ENCODE measurements at regions not wholly inside any gene's neighbourhood (a gene's known extent, or its start where the extent isn't known, plus 50 kb on each side); places are given as distances from the start of the nearest gene placed in this dataset.

DNA sequence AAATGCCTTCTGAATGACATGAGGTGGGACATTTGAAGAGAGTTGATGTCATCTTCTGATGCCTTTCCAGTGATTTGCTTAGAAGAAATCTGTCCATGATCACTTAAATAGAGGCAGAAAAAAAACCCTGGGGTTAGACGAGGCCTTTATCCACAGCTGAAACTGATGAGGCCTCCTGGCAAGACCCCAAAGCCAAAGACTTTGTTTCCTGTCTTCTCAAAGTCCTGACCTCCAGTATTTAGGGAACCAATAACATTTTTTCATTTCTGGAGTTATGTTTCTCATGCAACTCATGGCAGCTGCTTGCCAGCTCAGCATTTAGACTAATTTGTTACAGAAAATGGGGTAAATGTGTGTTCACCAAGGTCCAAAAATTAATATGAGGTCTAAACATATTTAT, 248.0 kb upstream of the PRDM1 start:
- TF ChIP-seq, protein P1, sequence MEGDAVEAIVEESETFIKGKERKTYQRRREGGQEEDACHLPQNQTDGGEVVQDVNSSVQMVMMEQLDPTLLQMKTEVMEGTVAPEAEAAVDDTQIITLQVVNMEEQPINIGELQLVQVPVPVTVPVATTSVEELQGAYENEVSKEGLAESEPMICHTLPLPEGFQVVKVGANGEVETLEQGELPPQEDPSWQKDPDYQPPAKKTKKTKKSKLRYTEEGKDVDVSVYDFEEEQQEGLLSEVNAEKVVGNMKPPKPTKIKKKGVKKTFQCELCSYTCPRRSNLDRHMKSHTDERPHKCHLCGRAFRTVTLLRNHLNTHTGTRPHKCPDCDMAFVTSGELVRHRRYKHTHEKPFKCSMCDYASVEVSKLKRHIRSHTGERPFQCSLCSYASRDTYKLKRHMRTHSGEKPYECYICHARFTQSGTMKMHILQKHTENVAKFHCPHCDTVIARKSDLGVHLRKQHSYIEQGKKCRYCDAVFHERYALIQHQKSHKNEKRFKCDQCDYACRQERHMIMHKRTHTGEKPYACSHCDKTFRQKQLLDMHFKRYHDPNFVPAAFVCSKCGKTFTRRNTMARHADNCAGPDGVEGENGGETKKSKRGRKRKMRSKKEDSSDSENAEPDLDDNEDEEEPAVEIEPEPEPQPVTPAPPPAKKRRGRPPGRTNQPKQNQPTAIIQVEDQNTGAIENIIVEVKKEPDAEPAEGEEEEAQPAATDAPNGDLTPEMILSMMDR (IDR thresholded peaks at IDR 0.05): no peak
- TF ChIP-seq POLR2A (IDR thresholded peaks at IDR 0.05): no peak
- TF ChIP-seq POLR2AphosphoS5 (IDR thresholded peaks at IDR 0.05): no peak

All from transverse colon (tissue), 4 donors.